ENCODE measurements at regions not wholly inside any gene's neighbourhood (a gene's known extent, or its start where the extent isn't known, plus 50 kb on each side); places are given as distances from the start of the nearest gene placed in this dataset.
"Not testable (repeated sequence)": the region's sequence is repeated elsewhere in the genome, so short reads cannot be mapped to it uniquely, and the experiment has no call there.

DNA sequence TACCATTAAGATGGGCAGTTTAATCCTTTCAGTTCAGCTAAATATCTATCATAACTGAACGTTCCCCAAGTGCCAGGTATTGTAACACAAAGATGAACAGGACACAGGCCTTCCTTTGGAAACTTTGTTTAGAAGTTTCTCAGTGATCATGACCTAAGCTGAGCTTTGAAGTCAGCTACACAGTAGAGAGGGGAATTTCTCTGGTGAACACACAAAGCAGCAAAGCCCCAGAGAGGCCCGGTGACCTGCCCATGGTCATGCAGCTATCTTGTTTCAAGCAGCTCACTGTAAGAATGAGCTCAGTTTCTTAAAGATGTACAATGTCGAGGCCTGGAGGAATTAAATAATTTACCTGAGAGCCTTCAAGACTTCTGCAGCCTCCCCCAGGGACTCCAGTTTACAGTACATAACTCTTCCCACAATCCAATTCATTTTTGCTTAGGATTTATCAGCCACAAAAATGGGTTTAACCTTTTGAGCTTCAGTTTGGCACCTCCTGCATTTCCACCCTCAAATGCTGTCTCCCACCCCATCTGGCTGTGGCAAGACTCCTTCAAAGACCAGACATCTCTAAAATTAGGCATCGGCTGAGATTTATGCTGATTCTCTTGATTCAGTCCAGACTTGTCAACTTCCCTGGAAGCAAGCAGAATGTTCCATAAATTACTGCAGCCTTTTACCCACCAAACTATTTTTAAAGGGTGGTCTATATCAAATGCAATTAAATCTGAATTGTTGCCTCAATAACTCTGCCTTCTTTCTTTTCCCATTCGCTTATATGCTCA, 325.6 kb downstream of the TXNL1 start:
- no peak for ATAC-seq

DNA sequence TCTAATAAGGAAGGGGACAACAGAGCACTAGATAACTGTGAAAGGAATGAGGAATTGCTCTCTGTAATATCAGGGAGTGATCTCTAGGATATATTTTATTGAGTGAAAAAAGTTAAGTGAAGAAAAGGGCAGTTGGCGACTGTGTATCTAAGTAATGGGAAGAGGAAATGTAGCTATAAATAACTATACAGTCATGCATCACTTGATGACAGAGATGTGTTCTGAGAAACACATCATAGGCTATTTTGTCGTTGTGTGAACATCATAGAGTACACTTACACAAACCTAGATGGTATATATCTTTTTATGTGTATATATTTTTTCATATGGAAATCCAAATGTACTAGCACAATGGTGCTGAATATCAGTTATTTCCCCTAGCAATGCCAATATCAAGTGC, 329.3 kb downstream of the TXNL1 start:
- no peak for ATAC-seq

DNA sequence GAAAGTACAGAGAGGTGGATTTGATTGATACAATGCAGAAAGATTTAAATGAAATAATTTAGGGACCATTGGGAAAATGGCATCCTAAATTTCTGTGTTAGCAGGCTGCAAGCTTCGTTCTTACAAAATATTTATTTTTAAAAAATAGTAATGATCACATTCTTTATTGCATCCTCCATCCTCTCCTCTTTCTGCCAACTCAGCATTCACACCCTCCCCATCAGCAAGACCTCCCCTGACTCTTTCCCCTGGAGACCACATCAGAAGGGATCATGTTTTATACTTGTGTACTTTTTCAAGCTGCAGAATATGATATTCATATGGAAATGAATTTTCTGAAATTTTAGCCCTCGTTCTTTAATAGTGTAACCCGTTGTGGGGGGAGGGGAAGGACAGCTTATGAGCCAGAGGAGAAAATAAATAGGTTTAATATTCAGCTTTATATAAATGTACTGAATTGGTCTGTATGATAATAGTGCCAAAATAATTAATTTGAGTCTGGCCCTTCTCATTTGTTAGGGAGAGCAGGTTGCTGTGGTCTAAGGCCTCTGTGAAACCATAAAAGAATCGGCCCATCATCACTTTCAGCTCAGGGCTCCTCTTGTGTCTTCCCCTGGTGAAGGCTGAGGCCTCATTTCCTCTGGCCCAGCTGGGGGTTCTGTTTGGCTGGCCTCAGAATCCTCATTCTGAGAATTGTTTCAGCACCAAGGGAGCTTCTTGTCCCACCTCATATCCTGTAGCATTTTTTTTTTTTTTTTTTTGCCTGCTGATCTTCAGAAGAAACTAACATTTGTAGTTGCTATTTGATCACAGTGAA, 330.8 kb downstream of the TXNL1 start:
- ATAC-seq: no peak

DNA sequence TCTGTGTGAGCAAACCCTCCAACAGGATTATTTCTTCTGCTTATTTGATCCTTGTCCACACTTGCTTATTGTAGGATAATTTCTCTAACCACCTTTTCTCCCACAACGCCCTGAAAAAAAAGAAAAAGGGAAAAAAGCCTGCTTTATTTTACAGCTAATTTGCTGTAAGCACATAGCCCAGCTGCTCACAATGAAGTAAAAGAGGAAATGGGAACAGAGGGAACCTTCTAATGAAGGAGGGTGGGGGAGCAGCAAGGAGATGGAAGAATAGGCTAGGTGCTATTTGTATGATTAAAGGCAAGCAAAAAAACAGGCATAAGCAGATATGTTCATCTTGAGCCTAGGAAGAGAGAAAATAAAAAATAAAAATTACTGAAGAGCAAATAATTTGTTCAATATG, 331.6 kb downstream of the TXNL1 start:
- no peak for ATAC-seq

DNA sequence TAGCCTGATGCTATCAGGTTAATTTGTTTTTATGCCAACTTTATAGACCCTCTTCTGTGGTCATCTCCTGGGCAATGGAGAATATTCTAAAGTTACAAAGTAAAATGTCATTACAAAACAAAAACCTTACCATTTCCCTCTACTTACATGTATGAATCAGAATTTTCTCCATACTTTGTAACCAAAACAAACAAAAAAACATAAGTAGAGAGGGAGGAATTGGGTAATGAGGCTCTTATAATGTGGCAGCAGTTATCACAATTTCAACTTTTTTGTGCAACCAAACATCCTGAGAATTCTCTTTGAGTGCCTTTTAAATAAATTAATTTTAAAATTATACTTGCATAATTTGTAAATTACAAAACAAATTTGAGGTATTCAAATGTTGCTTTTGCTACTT, 332.8 kb downstream of the TXNL1 start:
- ATAC-seq: no peak

DNA sequence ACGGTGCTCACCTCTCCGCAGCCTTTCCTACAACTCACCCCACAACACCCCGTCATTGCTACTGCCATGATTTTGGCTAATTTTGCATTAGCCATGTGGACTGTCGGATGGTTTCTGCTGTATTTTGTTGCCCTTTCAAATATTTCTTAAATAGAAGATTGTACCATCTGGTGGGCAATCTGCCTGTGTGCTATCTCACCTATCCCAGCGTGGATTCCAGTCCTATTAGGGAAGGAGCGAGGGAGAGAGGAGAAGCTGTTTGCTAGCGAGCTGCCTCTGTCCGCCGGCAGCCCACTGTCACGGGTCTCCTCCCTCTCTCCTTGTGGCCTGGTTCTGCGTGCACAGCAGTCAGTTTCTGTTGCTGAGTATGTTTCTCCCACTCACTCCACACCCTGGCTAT, 336.2 kb downstream of the TXNL1 start:
- ATAC-seq: no peak

DNA sequence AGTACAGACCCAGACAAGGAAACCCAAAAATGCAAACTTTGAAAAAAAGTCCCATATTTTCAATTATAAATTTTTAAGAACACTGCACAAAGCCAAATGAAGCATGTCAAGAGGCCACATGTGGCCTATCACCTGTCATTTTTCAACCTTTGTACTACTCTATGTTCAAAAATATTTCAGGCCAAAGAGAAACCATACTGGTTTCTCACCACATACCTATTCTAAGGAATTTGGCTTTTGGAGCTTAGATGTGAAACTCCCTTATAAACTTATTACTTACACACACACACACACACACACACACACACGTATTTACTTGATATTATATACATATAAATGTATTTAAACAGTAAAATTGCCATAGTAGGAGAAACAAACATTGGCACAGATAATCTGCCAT, 338.7 kb downstream of the TXNL1 start:
- ATAC-seq: no peak

DNA sequence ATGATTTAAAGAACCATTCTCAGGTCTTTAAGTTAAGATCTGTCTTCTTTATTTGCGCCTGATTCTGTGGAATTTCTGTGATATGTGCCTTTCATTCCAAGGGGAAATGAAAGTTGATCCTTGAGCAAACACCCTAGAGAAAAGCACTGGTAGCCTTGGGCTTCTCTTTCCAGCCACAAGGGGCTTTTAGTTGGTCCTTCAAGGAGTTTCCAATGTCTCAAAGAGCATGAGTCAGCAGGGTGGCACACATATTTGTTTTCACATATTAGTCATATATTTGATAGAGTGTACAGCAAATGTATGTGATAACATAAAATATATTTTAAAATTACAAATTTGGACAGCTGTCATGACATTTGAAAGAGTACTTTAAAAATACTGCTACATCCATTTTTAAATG, 339.5 kb downstream of the TXNL1 start:
- no peak for ATAC-seq

DNA sequence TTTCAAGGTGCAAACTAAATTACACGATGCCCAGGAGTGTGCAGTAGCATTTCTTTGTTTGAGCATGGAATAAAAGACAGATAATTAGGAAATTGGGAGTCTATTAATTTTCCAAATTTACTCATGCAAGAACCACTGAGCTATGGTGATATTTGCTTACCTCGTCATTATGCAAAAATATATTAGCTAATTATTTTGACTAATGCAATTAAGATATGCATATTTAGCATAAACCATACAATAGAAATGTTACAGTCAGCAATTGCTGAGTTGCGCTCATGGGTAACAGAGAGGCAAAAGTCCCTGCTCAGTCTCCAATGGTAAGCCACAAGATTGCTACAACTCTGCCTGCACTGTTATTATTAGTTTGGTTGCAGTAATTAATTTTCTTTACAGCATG, 342.0 kb downstream of the TXNL1 start:
- no peak for ATAC-seq

DNA sequence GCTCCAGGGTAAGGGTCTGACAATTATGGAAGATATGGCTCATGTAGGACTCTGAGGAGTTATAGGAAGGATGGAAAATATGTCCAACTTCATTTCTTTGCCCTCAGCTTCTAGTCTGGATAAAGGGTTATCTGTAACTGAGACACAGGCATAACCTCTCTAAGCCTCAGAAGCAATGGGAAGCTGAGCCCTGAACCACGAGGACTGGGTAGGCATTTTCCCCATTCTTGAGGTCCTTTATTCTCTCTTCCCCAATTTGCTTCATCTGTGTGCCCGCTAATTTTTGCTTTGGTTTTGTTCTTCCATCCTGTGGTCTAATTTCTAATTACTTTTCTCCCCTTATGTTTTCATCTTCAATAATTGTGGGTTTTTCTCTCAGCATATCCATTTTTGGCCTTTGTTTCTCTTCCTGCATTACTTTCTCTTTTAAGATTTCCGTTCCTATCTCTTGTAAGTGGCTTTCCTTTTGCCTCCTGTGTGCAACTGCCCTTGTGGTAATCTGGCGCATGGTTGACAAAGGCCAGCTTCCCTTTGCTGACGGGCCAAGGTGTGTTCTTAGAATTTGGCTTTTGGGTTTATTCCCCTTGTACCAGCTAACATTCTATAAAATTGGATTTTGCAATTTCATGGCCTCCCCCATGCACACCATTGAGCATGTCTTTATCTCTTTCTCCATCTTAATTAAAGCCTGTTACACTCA, 343.8 kb downstream of the TXNL1 start:
- no peak for ATAC-seq

DNA sequence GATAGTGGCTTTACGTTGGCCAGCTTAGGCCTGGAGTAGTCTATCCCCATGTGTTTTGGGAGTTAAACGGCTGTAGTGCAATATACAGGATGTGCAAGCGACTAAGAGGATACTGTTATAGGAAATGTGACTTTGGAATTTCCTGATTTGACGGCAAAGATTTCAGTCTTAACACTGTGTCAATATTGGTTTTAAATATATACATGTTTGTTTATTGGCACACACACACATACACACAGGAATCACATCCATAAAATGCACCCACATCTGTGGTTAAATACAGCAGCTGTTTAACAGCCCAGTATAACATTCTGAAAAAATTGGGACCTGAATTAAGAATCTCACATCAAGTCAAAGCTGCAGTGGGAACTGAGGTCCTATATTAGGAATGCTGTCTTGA, 347.1 kb downstream of the TXNL1 start:
- no peak for ATAC-seq

DNA sequence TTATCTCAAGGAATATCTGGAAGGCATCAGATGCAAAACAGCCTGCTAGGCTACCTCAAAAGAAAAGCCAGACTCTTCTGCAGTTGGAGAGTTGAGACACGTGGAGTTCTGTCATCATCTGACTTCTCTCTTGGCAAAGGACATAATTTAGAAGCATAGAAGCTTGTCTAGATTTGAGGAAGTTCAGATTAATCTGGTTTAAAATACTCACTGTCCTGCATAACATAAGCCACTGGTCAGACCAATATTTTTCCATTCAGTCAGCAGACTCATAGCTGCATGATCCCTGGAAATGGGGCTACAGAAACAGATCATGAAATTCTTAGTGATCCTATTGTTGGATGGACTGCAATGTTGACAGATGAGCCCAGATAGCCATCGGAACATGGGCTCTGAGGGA, 349.0 kb downstream of the TXNL1 start:
- ATAC-seq: no peak

DNA sequence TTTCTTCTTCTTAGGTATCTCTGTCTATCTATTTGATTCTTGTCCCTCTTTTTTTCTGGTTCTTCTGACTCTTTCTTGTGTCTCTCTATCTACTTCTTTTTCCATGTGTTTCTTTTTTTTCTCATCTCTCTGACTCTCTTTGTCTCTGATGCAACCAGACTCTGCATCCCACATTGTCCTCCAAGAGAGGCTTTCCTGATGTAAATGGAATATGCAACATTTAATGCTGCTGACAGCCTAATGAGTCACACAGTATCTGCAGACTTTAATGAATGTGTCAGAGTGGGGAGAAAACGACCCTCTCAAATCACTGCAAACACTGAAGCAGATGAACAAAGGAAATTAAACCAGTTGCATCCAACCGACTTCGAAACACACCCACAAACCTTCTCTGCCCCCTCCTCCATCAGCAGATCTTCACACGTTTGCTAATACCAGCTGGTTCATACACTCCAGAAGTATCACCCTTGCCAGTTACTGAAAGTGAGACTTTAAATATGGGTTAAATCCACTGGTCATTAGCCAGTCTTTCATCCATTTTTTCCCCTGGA, 351.5 kb downstream of the TXNL1 start:
- ATAC-seq: no peak

DNA sequence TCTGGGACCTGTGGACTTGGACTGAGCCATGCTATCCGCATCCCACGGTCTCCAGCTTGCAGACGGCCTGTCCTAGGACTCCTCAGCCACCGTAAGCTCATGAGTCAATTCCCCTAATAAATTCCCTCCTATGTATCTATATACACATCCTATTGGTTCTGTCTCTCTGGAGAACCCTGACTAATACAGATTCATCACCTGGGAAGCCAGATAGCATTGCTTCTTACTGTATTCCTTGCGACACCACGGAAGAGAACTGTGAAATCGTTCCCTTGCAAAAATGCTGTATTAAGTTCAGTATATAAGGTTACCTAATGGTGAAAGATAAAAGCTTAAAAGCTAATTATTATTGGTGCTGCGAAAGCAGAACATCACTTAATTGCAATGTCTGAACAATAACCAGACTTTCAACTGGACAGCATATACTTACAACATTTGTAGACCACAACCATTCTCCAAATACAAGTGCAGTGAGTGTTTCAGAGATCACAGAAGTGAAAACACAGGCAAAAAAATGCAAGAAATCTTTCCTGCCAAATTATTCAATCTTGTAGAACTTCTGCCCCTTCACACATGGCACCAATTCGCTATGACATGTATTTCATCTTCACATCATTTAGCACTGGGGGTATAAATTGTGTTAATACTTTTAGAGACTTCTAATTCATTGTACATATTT, 352.9 kb downstream of the TXNL1 start:
- no peak for ATAC-seq

DNA sequence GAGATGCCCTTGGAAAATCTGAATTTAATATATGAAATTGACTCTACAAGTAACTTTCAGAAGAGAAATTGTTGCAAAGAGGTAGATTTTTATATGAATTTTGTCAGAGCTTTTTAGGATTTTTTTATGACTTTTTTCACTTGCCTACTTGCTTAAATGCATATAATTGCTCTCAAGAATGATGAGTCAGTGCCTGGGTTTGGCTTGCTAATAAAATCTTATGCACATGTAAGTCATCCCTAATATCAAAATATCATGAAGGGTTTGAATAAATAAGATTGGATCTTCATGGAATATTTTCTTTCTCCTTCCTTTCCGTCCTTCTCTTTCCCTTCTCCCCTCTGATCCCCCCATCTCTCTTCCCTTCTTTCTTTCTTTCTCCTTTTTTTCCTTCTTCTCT, 354.1 kb downstream of the TXNL1 start:
- ATAC-seq: no peak

DNA sequence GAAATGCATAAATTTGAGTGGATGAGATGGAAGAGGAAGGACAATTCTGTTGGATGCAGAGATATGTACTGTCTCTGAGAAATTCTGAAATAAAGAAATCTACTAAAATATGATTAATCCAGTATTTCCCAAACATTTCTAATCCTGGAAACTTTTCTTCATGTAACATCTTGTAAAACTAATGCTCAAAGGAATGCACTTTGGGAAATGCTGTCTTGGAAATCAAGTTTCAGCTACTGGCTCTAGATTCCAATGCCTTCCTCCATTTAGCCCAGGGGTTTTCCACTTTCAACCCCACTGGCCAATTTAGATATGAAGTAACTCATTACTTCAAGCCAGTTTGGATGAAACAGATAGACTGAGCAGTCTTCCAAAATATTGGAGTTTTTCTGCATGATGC, 355.1 kb downstream of the TXNL1 start:
- no peak for ATAC-seq

DNA sequence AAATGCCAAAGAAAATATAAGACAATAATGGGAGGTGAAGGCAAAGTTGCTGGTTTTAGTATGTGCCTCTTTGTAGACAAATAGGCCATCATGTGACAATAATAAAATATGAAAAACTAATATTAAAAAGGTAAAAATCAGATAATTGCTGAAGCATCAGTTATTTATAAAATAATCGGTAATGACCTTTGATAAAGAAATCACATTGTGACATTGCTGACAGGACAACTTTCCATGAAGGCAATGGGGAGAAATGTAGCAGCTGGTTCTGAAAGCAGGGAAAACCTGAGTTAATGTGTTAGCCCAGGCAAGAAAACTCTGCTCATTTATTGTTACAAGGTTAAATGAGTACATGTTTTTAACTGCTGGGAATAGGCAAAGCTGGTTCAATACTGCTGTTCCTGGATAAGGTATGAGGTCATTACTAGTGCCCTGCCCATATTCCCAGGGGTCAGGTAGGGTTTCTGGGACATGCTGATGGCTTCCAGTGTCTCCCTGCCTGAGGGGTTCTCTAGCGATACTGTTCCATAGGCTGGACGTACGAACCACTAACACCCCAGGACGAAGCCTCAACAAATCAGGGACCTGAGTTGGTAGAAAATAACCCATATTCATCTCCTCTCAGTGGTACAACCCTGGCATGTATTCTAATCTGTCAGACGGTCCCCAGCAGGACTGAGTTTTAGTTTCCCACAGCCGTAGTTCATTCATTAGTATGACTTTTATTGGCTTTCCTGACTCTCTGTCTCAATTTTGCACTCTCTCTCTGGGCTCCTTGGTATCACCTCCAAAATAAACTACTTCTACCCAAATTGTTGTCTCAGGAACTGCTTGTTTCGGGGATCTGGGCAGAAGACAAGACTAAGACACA, 355.9 kb downstream of the TXNL1 start:
- ATAC-seq: no peak

DNA sequence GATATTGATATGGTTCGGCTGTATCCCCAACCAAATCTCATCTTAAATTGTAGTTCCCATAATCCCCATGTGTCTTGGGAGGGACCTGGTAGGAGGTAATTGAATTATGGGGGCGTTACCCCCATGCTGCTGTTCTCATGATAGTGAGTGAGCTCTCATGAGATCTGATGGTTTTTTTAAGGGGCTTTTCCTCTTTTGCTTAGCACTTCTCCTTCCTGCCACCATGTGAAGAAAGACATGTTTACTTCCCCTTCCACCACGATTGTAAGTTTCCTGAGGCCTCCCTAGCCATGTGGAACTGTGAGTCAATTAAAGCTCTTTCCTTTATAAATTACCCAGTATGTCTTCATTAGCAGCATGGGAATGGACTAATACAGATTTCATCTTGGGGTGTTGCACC, 358.6 kb downstream of the TXNL1 start:
- ATAC-seq: not testable (repeated sequence)

DNA sequence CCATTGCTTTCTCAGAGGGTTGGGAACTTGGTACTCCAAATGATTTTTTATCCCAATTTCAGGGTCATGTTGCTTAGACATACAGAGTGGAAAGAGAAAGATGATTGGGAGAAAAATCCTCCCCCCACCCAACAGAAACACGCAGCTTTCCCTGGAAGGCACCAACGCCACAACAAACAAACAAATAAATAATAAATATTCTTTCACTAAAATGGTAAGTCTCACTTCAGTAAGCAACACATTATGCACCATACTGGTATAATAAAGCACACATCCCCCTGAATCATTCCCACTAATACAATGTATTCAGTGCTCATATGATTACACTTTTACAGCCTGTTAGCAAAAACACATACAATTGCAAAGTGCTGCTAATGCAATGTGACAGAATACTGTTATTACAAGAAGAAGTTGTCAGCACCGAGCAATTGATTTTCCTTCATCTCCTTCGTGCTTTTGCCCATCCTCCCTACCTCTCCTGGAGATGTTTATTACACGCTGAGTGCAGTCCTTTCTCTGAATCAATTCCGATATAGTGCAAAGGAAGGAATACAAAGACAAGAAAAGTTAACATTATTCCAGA, 359.9 kb downstream of the TXNL1 start:
- ATAC-seq: no peak

DNA sequence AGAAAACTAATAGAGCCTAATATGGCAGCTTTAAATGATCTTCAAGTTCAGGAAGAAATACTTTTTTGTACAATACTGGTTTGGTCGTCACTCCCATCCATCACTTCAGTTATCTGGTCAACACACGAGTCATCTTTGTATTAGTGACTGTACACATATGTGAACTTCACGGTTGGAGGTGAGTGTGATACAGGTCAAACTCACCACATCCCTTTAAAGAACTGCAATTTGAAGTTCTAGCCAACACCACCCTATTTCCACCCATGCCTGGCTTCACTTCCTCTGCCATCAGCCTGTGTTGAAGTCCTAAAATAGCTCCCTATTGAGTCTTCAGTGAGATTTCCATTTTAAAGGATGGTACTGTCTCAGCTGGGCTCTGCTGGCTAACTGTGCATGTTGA, 361.9 kb downstream of the TXNL1 start:
- no peak for ATAC-seq

DNA sequence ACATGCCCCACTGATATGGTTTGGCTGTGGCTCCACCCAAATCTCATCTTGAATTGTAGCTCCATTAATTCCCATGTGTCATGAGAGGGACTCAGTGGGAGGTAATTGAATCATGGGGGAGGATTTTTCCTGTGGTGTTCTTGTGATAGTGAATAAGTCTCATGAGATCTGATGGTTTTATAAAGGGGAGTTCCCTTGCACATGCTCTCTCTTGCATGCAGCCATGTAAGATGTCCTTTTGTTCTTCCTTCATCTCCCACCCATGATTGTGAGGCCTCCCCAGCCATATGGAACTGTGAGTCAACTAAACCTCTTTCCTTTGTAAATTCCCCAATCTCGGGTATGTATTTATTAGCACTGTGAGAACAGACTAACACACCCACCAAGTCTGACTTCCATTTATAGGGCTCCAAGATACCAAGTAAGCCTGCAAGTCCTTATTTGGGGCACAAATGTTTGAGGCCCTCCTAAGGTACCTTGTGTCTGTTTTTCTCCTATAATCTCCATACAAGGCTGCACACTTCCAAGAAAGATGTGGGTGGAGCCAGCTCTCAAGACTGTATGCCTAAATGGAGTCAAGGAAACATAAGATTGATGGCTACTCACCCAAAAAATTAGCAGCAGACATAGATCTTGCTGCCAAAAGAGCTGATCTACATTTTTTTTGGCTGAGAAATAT, 364.7 kb downstream of the TXNL1 start:
- no peak for ATAC-seq
